ENCODE measurements at regions not wholly inside any gene's neighbourhood (a gene's known extent, or its start where the extent isn't known, plus 50 kb on each side); places are given as distances from the start of the nearest gene placed in this dataset.

- Histone ChIP-seq H3K27ac (ENCODE audit: low read depth in 1 of 2, low read length in 1 of 2) (no peak overlapping the region), H3K4me1 (ENCODE audit: control insufficient read depth in 5 of 5, insufficient read depth in 5 of 5, low read length in 5 of 5) (peaks cover 0 to 15% (median 6%) of the 10 kb centered on the region in 5 donors), H3K4me3 (no peak overlapping the region), H3K9me3 (ENCODE audit: control insufficient read depth in 4 of 4, insufficient read depth in 3 of 4, low read length in 3 of 4) (no peaks in the 10 kb centered on the region), H3K27me3 (ENCODE audit: control insufficient read depth in 3 of 3, insufficient read depth in 3 of 3, low read length in 2 of 3) (no peaks in the 10 kb centered on the region), H3K9ac (ENCODE audit: insufficient read depth in 1 of 2, low read length in 2 of 2) (no peak overlapping the region), H3K36me3 (ENCODE audit: control insufficient read depth in 4 of 4, insufficient read depth in 4 of 4, low read length in 4 of 4) (no peaks in the 10 kb centered on the region)
- WGBS, 2 donors = 69 to 92% methylated on average over 8 of the region's 8 CpGs
- DNase-seq (no peak), ATAC-seq (ENCODE audit: insufficient read depth, low FRiP score) (no peak)
- TF ChIP-seq CTCF (IDR thresholded peaks at IDR 0.05; ENCODE audit: control extremely low read depth, extremely low read depth) = no peak
Observed at GRCh38 chr16:85507342-85507741, 105.8 kb upstream of the GSE1 start.

GRCh38 chr16:85508388-85508787 is 104.7 kb upstream of the GSE1 start:
- TF ChIP-seq CTCF (IDR thresholded peaks at IDR 0.05; ENCODE audit: control extremely low read depth, extremely low read depth) = no peak
- Histone ChIP-seq H3K27ac (ENCODE audit: low read depth in 1 of 2, low read length in 1 of 2) (no peak overlapping the region), H3K9me3 (ENCODE audit: control insufficient read depth in 4 of 4, insufficient read depth in 3 of 4, low read length in 3 of 4) (no peaks in the 10 kb centered on the region), H3K36me3 (ENCODE audit: control insufficient read depth in 4 of 4, insufficient read depth in 4 of 4, low read length in 4 of 4) (no peaks in the 10 kb centered on the region), H3K4me3 (no peak overlapping the region), H3K9ac (ENCODE audit: insufficient read depth in 1 of 2, low read length in 2 of 2) (no peak overlapping the region), H3K4me1 (ENCODE audit: control insufficient read depth in 5 of 5, insufficient read depth in 5 of 5, low read length in 5 of 5) (peaks cover 0 to 23% (median 8%) of the 10 kb centered on the region in 5 donors), H3K27me3 (ENCODE audit: control insufficient read depth in 3 of 3, insufficient read depth in 3 of 3, low read length in 2 of 3) (no peaks in the 10 kb centered on the region)
- DNase-seq = no peak
- no peak for ATAC-seq (ENCODE audit: insufficient read depth, low FRiP score)
- 94% methylated on average over 10 of the region's 10 CpGs for WGBS, 2 donors

- WGBS, 2 donors = 87 to 89% methylated on average over 15 of the region's 15 CpGs
- DNase-seq (no peak), ATAC-seq (ENCODE audit: insufficient read depth, low FRiP score) (no peak)
- Histone ChIP-seq H3K4me1 (ENCODE audit: control insufficient read depth in 5 of 5, insufficient read depth in 5 of 5, low read length in 5 of 5) (peaks cover 0 to 29% (median 8%) of the 10 kb centered on the region in 5 donors), H3K9me3 (ENCODE audit: control insufficient read depth in 4 of 4, insufficient read depth in 3 of 4, low read length in 3 of 4) (no peaks in the 10 kb centered on the region), H3K36me3 (ENCODE audit: control insufficient read depth in 4 of 4, insufficient read depth in 4 of 4, low read length in 4 of 4) (no peaks in the 10 kb centered on the region), H3K27me3 (ENCODE audit: control insufficient read depth in 3 of 3, insufficient read depth in 3 of 3, low read length in 2 of 3) (no peaks in the 10 kb centered on the region), H3K4me3 (no peak overlapping the region), H3K9ac (ENCODE audit: insufficient read depth in 1 of 2, low read length in 2 of 2) (no peak overlapping the region), H3K27ac (ENCODE audit: low read depth in 1 of 2, low read length in 1 of 2) (no peak overlapping the region)
- TF ChIP-seq CTCF (IDR thresholded peaks at IDR 0.05; ENCODE audit: control extremely low read depth, extremely low read depth) = no peak
Observed at GRCh38 chr16:85508993-85509392, 104.1 kb upstream of the GSE1 start.

GRCh38 chr16:85510041-85510659 is 103.0 kb upstream of the GSE1 start:
- no peak for DNase-seq
- no peak for ATAC-seq (ENCODE audit: insufficient read depth, low FRiP score)
- Histone ChIP-seq H3K4me1 (ENCODE audit: control insufficient read depth in 5 of 5, insufficient read depth in 5 of 5, low read length in 5 of 5) (peaks cover 0 to 40% (median 14%) of the 10 kb centered on the region in 5 donors), H3K9me3 (ENCODE audit: control insufficient read depth in 4 of 4, insufficient read depth in 3 of 4, low read length in 3 of 4) (peaks cover 0 to 2% (median 0%) of the 10 kb centered on the region in 4 donors), H3K36me3 (ENCODE audit: control insufficient read depth in 4 of 4, insufficient read depth in 4 of 4, low read length in 4 of 4) (no peaks in the 10 kb centered on the region), H3K9ac (ENCODE audit: insufficient read depth in 1 of 2, low read length in 2 of 2) (no peak overlapping the region), H3K4me3 (no peak overlapping the region), H3K27me3 (ENCODE audit: control insufficient read depth in 3 of 3, insufficient read depth in 3 of 3, low read length in 2 of 3) (no peaks in the 10 kb centered on the region), H3K27ac (ENCODE audit: low read depth in 1 of 2, low read length in 1 of 2) (no peak overlapping the region)
- TF ChIP-seq CTCF (IDR thresholded peaks at IDR 0.05; ENCODE audit: control extremely low read depth, extremely low read depth) = no peak
- WGBS, 2 donors = 92 to 94% methylated on average over 21 of the region's 21 CpGs
